K562 (cell line): ENCODE measurements at regions not wholly inside any gene's neighbourhood (a gene's known extent, or its start where the extent isn't known, plus 50 kb on each side); places are given as distances from the start of the nearest gene placed in this dataset.

Experiments
- ATAC-seq: fragments of 200-7000 bp; cut with Tn5 transposase; 3 replicates; pipeline ENCODE4 v1.9.1; 2020; ENCODE audit warnings: moderate library complexity
- BruUV-seq: library from RNA; stranded (reverse); fragments of 400-500 nt; replicated peaks from 2 replicates; lab custom pipeline; 2021; lab: Mats Ljungman, UMichigan
- CTCF ChIA-PET: fragments of 300-600 bp; formaldehyde crosslinking; extraction: SDS; loops from one replicate; lab custom pipeline; 2021; ENCODE audit warnings: low intra/inter-chr PET ratio; lab: Yijun Ruan, JAX
- POLR2A ChIA-PET: fragments of 300-600, 350-650 bp; sonication (Branson Sonifier 250); formaldehyde crosslinking; extraction: SDS; loops from one replicate; lab custom pipeline; 2021; ENCODE audit warnings: antibody characterized with exemption, inconsistent platforms; lab: Yijun Ruan, JAX
- DNase-seq, 4 experiments: peaks; one replicate each; pipeline versions ENCODE4 v3.0.0 to v3.0.0-alpha.2; 2011 to 2018; ENCODE audit warnings: low spot score in 3 of 4, mixed read lengths in 3 of 4; ENCODE audit errors: extremely low read depth in 1 of 4
- FAIRE-seq: peaks from 2 replicates; lab custom pipeline; 2011; peaks lifted over from hg19 to GRCh38; lab: Jason Lieb, UNC
- H2AFZ ChIP-seq: 2 replicates; pipeline ENCODE4 v1.6.0; 2011; ENCODE audit warnings: low read depth, low read length, control low read depth, inconsistent platforms
- H3K27ac ChIP-seq: fragments of 200-600 bp; 3 replicates; pipeline ENCODE4 v1.8.0; 2011; ENCODE audit warnings: low read depth, mild to moderate bottlenecking, control low read depth, inconsistent platforms, low read length, moderate library complexity, mixed read lengths; ENCODE audit errors: extremely low read depth
- H3K27me3 ChIP-seq, 2 experiments: fragments of 300-600 bp in 1 of 2; 2 replicates in 1 of 2; 3 replicates in 1 of 2; pipeline versions ENCODE4 v1.6.0 to v1.8.0; 2011; ENCODE audit warnings: inconsistent platforms in 2 of 2, low read length in 2 of 2, mild to moderate bottlenecking in 1 of 2, mixed read lengths in 1 of 2, moderate library complexity in 1 of 2; ENCODE audit not compliant: control insufficient read depth in 2 of 2, insufficient read depth in 2 of 2
- H3K36me3 ChIP-seq: fragments of 300-600 bp; 3 replicates; pipeline ENCODE4 v1.8.0; 2011; ENCODE audit warnings: mild to moderate bottlenecking, low read length, inconsistent platforms; ENCODE audit not compliant: control insufficient read depth, insufficient read depth
- H3K4me1 ChIP-seq, 2 experiments: fragments of 200-600 bp in 1 of 2; replicated peaks in 1 of 2; 2 replicates in 1 of 2; 3 replicates in 1 of 2; pipeline versions ENCODE4 v1.5.1 to v1.8.0; 2011; ENCODE audit warnings: inconsistent platforms in 2 of 2, low read length in 2 of 2, mild to moderate bottlenecking in 1 of 2, mixed read lengths in 1 of 2, moderate library complexity in 1 of 2; ENCODE audit not compliant: control insufficient read depth in 2 of 2, insufficient read depth in 2 of 2
- H3K4me2 ChIP-seq: 2 replicates; pipeline ENCODE4 v1.6.1; 2011; ENCODE audit warnings: low read length, control low read depth, inconsistent platforms, mixed read lengths; ENCODE audit not compliant: insufficient read depth
- H3K4me3 ChIP-seq: fragments of 200-600 bp; sonication (generic), shearing (Covaris generic); 2 replicates; pipeline ENCODE4 v1.5.1; 2016; ENCODE audit warnings: control low read depth, inconsistent platforms
- H3K79me2 ChIP-seq: fragments of 200-600 bp; 3 replicates; pipeline ENCODE4 v1.8.0; 2011; ENCODE audit warnings: low read length, inconsistent platforms; ENCODE audit not compliant: control insufficient read depth, insufficient read depth
- H3K9ac ChIP-seq, 2 experiments: 2 replicates each; pipeline versions ENCODE4 v1.6.0 to v1.6.1; 2011; ENCODE audit warnings: low read depth in 2 of 2, low read length in 2 of 2, control low read depth in 1 of 2, inconsistent platforms in 1 of 2, mild to moderate bottlenecking in 1 of 2, mixed read lengths in 1 of 2; ENCODE audit not compliant: insufficient read depth in 1 of 2
- H3K9me1 ChIP-seq: one replicate; pipeline ENCODE4 v1.6.0; 2011; ENCODE audit warnings: inconsistent platforms, mild to moderate bottlenecking, low read length, moderate library complexity; ENCODE audit not compliant: control insufficient read depth, insufficient read depth
- H3K9me3 ChIP-seq: replicated peaks from 2 replicates; pipeline ENCODE4 v1.5.1; 2011; ENCODE audit warnings: low read depth, low read length, inconsistent platforms; ENCODE audit not compliant: control insufficient read depth, insufficient read depth
- H4K20me1 ChIP-seq: replicated peaks from 2 replicates; pipeline ENCODE4 v1.6.1; 2011; ENCODE audit warnings: low read length, inconsistent platforms, mixed read lengths; ENCODE audit not compliant: control insufficient read depth, insufficient read depth
- CBX2 ChIP-seq: fragments of 200-600 bp; sonication (generic); IDR thresholded peaks from one replicate; pipeline ENCODE4 v1.6.1; 2012; ENCODE audit warnings: mild to moderate bottlenecking, low read length, inconsistent platforms; ENCODE audit not compliant: insufficient read depth, poor library complexity, severe bottlenecking
- CHCHD3 ChIP-seq: fragments of 250-450 bp; sonication (Bioruptor Pico); IDR thresholded peaks from 2 replicates; pipeline ENCODE4 v2.1.2; 2022; ENCODE audit warnings: mild to moderate bottlenecking
- CREM ChIP-seq: IDR thresholded peaks from 2 replicates; pipeline ENCODE4 v1.6.1; 2014; ENCODE audit warnings: antibody characterized with exemption, low read depth
- ESRRB ChIP-seq: fragments of 250-450 bp; sonication (Bioruptor Pico); IDR thresholded peaks from 2 replicates; pipeline ENCODE4 v1.5.0; 2020; ENCODE audit warnings: mild to moderate bottlenecking, moderate library complexity, borderline replicate concordance
- KDM4B ChIP-seq, 2 experiments: fragments of 450-650 bp in 1 of 2; sonication (generic) in 1 of 2; IDR thresholded peaks; 2 replicates each; pipeline ENCODE4 v1.6.1; 2016 to 2017; ENCODE audit warnings: borderline replicate concordance in 2 of 2, antibody characterized with exemption in 1 of 2, low read depth in 1 of 2, mild to moderate bottlenecking in 1 of 2
- NR2C1 ChIP-seq, 2 experiments: fragments of 450-650 bp; IDR thresholded peaks; 2 replicates each; pipeline ENCODE4 v1.6.1; 2017; ENCODE audit warnings: mild to moderate bottlenecking in 2 of 2, antibody characterized with exemption in 1 of 2, inconsistent platforms in 1 of 2, missing compliant biosample characterization in 1 of 2, missing genetic modification characterization in 1 of 2
- NR4A1 ChIP-seq, 2 experiments: fragments of 250-450 bp in 1 of 2; fragments of 450-650 bp in 1 of 2; sonication (Bioruptor Pico) in 1 of 2; IDR thresholded peaks; 2 replicates each; pipeline versions ENCODE4 v1.4.0 to v1.6.1; 2016 to 2020; ENCODE audit warnings: mild to moderate bottlenecking in 2 of 2, missing compliant biosample characterization in 1 of 2, missing genetic modification characterization in 1 of 2, moderate library complexity in 1 of 2
- NRF1 ChIP-seq, 2 experiments: fragments of 450-650 bp; IDR thresholded peaks in 1 of 2; conservative IDR thresholded peaks in 1 of 2; 2 replicates each; pipeline ENCODE4 v1.6.1; 2014; ENCODE audit warnings: mild to moderate bottlenecking in 2 of 2
- STAT5A ChIP-seq: IDR thresholded peaks from 2 replicates; pipeline ENCODE4 v1.6.1; 2012; ENCODE audit warnings: low read length, inconsistent platforms, borderline replicate concordance
- ZBTB11 ChIP-seq, 3 experiments: fragments of 200-800 bp in 1 of 3; fragments of 250-450 bp in 1 of 3; fragments of 450-650 bp in 1 of 3; sonication (Bioruptor Pico) in 1 of 3; sonication (Bioruptor generic) in 1 of 3; formaldehyde crosslinking in 1 of 3; IDR thresholded peaks; 2 replicates each; pipeline versions ENCODE4 v1.6.1 to v1.8.0; 2016 to 2022; ENCODE audit warnings: mild to moderate bottlenecking in 2 of 3, missing genetic modification characterization in 2 of 3, missing compliant biosample characterization in 1 of 3, moderate library complexity in 1 of 3
- ZC3H8 ChIP-seq: fragments of 450-650 bp; IDR thresholded peaks from 2 replicates; pipeline ENCODE4 v1.6.1; 2017
- ZNF263 ChIP-seq: sonication (generic); formaldehyde crosslinking; IDR thresholded peaks from 2 replicates; pipeline ENCODE4 v1.8.0; 2022; ENCODE audit warnings: mild to moderate bottlenecking, missing genetic modification reagents, borderline replicate concordance
- WGBS: fragments of 100-300 bp; shearing (Covaris generic); methylation state at CpG from one replicate; pipeline ENCODE4 v1.1.6; 2016; ENCODE audit warnings: low coverage, mixed read lengths; ENCODE audit not compliant: insufficient coverage; ENCODE audit errors: missing lambda C conversion rate; 5-methylcytosine and 5-hydroxymethylcytosine counted together
- in situ Hi-C: fragments of 300-500 bp; cut with MboI; formaldehyde crosslinking; loops from 4 replicates; pipeline ENCODE4 v1.15.0; 2018; ENCODE audit warnings: inconsistent platforms, mixed read lengths
- intact Hi-C: fragments of 100-400 bp; cut with micrococcal nuclease; formaldehyde crosslinking; loops from 2 replicates; pipeline ENCODE4 v1.14.2; 2022
- TF ChIP-seq, protein P1 (sequence below): fragments of 250-450 bp; sonication (Bioruptor Pico); IDR thresholded peaks from 2 replicates; pipeline ENCODE4 v1.5.1; 2021; ENCODE audit warnings: mild to moderate bottlenecking

DNA sequence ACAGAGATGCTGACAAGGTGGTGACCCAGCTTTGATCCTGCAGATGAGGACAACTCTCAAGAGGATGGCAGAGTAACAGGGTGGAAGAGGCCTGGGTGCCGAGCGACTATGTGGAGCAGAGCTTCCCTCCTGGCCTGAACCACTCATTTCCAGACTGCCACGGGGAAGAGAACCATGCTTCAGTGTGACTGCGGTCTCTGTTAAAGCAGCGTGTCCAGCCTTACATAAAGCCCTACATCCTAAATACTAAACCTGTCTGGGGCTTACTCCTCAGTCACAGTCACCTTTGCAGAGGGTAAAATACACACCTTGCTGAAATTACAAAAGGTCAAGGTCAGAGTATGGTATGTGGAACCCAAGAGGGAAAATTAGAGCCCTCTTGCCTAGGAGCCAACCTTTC lies 312.9 kb downstream of the CDC5L start (continued):
- TF ChIP-seq ZBTB11 (CRISPR knock-in tag; IDR thresholded peaks at IDR 0.05) (no peak), KDM4B (IDR thresholded peaks at IDR 0.05; ENCODE audit: borderline replicate concordance in 2 of 2, low read depth in 1 of 2) (no peak), CHCHD3 (no peak)

DNA sequence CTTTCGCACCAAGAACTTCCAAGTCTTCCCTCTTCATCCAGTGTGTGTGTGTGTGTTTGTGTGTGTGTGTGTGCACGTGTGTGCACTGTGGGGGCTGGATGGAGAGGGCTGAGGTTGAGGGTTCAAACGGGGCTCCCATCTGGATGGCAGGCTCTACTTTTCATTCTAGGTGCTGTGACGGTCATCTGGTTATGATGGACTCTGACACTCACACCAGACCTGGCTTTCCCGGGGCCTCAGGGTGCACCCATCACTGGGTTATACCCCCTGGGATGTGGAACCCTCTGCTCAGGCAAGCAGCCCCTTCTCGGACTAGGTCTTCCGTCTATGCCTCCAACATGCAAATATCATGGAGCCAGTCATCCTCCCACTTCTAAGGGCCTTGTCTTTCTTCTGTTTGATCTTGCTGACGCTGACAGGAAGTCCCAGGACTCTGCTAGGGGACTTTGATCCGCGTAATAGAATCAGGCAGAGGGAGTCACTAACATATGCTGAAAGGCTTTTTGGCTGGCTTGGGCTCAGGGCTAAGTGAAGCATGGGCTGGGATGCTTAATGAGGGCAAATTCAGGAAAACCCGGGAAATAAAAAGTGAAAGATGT lies 313.6 kb downstream of the CDC5L start:
- Histone ChIP-seq H3K9me1 (no peaks in the 10 kb centered on the region), H3K4me2 (no peak overlapping the region), H3K4me1 (no peaks in the 10 kb centered on the region), H3K79me2 (no peaks in the 10 kb centered on the region), H3K36me3 (no peaks in the 10 kb centered on the region), H3K9ac (no peak overlapping the region), H3K27me3 (peaks cover 5 to 45% of the 10 kb centered on the region in 2 experiments; a peak in 4 of 5 replicates), H4K20me1 (no peaks in the 10 kb centered on the region; the same call in 1 of the 2 replicates), H3K4me3 (no peak overlapping the region), H3K27ac (no peak overlapping the region), H3K9me3 (no peaks in the 10 kb centered on the region), H2AFZ (no peak overlapping the region)
- ATAC-seq (no peak), FAIRE-seq (no peak), DNase-seq (no peak)
- BruUV-seq: no TSS peak
- POLR2A ChIA-PET: no interaction called here
- CTCF ChIA-PET: no interaction called here
- intact Hi-C loops (no loop called here), in situ Hi-C loops (no loop called here)
- 2% methylated on average over 11 of the region's 11 CpGs for WGBS
- TF ChIP-seq, protein P1, sequence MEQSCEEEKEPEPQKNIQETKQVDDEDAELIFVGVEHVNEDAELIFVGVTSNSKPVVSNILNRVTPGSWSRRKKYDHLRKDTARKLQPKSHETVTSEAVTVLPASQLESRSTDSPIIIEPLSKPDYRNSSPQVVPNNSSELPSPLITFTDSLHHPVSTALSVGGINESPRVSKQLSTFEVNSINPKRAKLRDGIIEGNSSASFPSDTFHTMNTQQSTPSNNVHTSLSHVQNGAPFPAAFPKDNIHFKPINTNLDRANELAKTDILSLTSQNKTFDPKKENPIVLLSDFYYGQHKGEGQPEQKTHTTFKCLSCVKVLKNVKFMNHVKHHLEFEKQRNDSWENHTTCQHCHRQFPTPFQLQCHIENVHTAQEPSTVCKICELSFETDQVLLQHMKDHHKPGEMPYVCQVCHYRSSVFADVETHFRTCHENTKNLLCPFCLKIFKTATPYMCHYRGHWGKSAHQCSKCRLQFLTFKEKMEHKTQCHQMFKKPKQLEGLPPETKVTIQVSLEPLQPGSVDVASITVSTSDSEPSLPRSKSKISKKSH (CRISPR knock-in tag): no peak
- TF ChIP-seq NR2C1 (IDR thresholded peaks at IDR 0.05) (no peak), NR2C1 (tag; IDR thresholded peaks at IDR 0.05) (no peak), ZNF263 (CRISPR knock-in tag) (no peak), NRF1 (conservative IDR thresholded peaks at IDR 0.05 in 1 of 2, IDR thresholded peaks at IDR 0.05 in 1 of 2) (no peak), NR4A1 (CRISPR knock-in tag; IDR thresholded peaks at IDR 0.05) (no peak), NR4A1 (tag; IDR thresholded peaks at IDR 0.05) (no peak), ZC3H8 (no peak), STAT5A (no peak), ESRRB (no peak), CREM (no peak), CBX2 (no peak)
